GM19043 (cell line): ENCODE measurements at regions not wholly inside any gene's neighbourhood (a gene's known extent, or its start where the extent isn't known, plus 50 kb on each side); places are given as distances from the start of the nearest gene placed in this dataset.

Source experiments
- ATAC-seq: cut with Tn5 transposase; IDR thresholded peaks from one replicate; pipeline ENCODE4 v1.9.1; 2021; ENCODE audit warnings: low read depth; ENCODE audit not compliant: unreplicated experiment

DNA sequence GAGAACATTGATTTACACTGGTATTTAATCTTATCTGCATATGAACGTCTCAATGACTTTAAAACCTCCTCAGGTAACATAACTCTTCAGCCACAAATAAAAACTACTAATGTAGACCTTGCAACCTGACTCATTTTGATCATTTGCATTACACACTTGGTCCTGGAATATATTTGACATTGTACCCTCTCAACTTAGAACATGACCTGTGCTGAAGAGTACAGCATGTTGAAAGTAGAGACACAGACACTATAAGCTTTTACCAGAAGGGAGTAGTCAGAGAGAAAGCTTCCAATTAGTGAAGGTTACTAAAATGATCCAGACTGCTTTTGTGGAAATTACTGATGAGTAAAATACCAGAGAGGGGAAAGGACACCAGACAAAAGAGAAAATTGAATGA lies 390.6 kb upstream of the ANO3 start:
- no peak for ATAC-seq

DNA sequence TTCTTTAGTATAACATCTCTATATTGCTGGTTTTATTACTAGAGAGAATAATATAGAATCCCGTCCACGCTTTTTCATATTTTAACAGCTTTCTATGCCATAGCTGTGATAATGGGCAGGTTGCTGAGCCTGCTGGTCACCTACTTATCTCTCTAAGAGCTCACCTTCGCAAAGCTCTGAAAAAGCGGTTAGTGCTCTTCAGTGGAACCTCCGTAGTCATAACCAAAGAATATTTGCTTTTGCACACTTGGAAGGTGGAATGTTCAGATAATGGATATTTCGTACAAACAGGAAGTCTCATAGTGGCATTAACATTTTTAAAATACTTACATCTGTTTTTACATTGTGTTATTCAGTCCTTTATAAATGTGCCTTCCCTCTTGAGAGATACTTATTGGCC lies 388.9 kb upstream of the ANO3 start:
- no peak for ATAC-seq

DNA sequence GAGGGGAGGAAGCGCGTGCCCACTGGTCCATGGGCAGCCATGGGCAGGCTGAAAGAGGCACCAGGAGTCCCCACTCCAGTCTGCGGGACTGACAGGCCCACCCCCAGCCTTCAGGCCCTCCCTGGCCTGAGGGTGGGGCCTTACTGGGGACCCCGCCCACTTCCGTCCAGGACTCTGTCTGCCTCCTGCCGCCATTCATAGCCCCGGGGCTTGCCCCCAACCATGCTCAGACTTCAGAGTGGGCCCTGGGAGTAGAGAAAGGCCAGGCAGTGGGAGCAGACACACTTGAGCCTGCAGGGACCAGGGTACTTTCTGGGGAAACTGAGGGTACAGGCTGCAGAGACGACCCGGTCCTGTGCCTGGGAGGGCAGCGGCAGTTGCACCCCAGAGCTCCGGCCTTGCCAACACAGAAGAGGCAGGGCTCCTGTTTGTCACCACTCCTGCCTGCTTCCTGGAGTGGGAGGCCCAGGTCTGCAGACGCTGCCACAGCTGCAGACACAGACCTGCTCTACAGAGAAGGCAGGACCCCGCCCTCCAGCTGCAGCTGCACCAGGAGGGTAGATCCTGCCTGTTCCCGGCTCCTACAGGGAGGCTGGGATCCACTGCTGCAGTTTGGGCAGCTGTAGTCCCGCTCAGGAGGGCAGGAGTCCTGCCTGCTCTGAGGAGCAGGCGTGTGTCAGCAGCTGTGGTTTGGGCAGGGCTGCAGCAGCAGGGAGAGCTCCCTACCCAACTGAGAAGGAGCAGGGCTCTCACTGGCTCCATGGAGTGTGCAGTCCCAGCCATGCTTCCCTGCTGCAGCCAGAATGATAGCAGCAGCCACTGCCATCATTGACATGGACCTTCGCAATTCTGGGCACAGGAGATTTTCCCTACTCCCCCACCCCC lies 387.9 kb upstream of the ANO3 start:
- ATAC-seq: no peak

DNA sequence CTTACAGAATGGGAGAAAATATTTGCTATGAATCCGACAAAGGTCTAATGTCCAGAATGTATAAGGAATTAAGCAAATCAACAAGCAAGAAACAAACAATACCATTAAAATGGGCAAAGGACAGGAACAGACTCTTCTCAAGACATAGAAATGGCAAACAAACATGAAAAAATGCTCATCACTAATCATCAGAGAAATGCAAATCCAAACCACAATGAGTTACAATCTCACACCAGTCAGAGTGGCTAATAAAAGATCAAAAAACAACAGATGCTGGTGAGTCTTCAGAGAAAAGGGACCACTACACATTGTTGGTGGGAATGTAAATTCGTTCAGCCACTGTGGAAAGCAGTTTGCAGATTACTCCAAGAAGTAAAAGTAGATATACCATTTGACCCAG lies 382.0 kb upstream of the ANO3 start:
- no peak for ATAC-seq

DNA sequence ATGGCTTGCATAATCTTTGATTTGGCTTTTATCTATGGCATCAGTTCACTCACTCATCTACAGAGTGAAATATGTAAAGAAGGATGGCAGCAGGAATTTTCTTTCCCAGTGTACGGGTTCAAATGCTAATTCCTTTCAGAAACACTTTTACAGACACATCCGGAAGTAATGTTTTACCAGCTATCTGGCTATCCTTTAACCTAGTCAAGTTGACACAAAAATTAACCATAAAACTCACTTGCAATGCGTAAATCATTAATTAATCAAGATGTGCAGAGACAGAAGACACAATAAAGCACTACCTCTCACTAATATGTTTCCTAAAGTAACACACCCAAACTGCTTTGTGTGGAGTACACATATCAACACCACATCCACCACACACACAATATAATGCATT lies 378.9 kb upstream of the ANO3 start:
- no peak for ATAC-seq

GRCh38 chr11:25958045-25958444 lies 373.9 kb upstream of the ANO3 start:
- ATAC-seq: no peak

- ATAC-seq: no peak
Observed at GRCh38 chr11:25961539-25961938, 370.4 kb upstream of the ANO3 start.

DNA sequence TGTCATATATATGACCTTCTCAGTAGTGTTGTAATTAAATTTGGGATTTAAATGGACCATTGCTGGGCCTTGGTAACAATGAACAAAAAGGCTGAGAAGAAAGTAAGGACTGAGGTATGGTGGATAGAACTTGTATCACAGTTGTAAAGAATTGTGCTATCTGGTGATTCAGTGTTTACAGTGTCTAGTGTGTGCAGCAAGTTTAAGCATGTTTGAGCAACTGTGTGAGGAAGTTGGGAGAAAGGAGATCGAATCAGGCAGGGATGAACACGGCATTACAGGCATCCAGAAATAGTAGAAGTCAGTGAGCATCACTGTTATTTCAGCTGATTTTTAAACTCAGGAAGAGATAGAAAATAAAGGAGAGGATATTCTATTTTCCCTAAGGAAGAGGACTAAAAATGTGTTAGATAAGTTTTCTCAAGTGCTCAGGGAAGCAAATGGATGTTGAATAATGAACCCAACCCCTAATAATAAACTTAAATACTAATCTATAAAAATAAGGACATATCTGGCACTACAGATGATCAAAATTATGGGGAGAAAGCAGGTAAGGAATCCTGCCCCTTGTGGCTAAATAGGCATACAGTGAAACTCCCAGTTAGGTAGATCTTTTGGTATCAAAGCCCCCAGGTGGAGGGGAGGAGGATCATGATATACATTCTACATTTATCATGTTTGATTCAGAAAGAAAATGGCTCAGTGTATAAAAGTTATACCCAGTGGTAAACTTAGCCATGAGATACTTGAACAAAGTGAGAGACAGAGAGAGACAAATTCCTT lies 361.0 kb upstream of the ANO3 start:
- no peak for ATAC-seq

- ATAC-seq: no peak
Observed at GRCh38 chr11:25980091-25980490, 351.8 kb upstream of the ANO3 start.

GRCh38 chr11:25981998-25982397 lies 349.9 kb upstream of the ANO3 start:
- peak; percentile 96 for ATAC-seq

DNA sequence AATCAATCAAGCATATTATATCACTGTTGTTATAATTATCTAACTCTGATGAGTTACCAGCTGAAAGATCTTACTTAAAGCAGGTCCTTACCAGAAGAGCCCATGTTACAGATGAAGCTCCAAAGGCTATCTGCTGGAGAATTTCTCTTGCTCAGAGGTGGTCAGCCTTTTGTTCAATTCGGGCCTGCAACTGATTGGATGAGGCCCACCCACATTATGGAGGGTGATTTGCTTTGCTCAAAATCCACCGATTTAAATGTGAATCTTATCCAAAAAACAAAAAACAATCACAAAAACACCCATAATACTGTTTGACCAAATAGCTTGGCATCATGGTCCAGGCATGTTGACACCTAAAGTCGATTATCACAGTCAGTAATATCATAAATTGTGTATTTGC lies 348.6 kb upstream of the ANO3 start:
- ATAC-seq: no peak

- ATAC-seq: no peak
Observed at GRCh38 chr11:25988178-25988577, 343.8 kb upstream of the ANO3 start.

GRCh38 chr11:25990406-25990805 lies 341.5 kb upstream of the ANO3 start:
- ATAC-seq: no peak

- no peak for ATAC-seq
Observed at GRCh38 chr11:25991476-25991875, 340.5 kb upstream of the ANO3 start.

DNA sequence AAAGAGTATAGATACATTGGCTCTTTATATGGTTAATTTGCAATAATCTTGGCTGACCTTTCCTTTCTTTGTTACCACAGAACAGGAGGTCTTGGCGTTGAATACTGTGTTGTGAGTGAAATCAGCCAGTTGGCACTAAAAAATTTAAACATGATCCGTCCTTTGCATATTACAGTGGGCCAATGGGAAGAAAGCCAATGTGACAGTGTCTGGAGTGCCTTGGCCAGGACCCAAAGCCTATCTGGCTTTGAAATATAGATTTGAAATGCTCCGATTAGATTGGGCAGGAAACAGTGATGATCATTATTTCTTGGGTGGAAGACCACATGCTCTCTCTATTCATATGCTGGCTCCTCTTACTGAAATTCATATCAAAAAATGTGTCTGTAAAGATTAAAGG lies 339.6 kb upstream of the ANO3 start:
- ATAC-seq: no peak

GRCh38 chr11:25993016-25993415 lies 338.9 kb upstream of the ANO3 start:
- no peak for ATAC-seq

DNA sequence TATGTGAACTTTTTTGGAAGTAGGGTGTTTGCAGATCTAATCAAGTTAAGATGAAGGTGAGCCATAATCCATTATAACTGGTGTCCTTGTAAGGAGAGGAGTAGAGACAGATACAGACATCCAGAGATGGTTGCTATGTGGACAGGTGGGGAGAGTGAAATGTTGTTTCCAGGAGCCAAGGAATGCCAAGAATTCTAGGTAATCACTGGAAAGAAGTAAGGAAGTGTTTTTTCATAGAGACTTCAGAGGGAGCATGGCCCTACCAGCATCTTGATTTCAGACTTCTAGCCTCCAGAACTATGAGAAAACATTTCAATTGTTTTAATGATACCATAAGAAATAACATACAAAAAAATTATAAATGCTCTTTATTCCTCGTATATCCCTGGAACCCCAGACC lies 320.5 kb upstream of the ANO3 start:
- no peak for ATAC-seq

DNA sequence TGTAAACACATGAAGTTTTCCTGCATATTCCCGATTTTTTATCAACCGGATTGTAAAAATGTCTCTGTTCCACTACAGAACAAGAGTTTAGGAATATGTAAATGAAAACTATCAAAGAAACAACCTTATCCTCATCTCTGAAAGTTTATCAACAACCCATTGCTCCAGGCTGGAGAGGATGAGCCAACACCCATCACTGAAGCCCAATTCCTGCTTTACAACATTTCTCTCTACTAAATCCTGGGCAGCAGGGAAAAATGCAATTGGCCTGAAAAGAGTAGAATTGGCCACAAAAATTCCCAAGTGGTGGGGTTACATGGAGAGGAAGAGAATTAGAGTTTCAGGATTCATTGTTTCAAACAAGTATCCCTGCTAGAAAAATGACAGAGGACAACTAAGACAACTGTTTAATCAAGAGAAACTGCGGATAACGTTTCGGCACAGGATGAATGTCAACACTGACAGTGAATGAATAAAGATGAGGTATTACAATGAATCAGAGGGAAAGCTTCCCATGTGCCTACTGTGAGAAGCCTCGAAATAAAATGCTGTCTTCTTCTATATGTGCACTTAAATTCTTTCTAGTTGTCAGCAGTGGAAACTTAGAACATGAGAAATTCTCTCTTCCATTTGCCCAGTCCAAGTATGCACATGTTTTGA lies 317.3 kb upstream of the ANO3 start:
- ATAC-seq: no peak

- no peak for ATAC-seq
Observed at GRCh38 chr11:26017322-26017860, 314.5 kb upstream of the ANO3 start.

DNA sequence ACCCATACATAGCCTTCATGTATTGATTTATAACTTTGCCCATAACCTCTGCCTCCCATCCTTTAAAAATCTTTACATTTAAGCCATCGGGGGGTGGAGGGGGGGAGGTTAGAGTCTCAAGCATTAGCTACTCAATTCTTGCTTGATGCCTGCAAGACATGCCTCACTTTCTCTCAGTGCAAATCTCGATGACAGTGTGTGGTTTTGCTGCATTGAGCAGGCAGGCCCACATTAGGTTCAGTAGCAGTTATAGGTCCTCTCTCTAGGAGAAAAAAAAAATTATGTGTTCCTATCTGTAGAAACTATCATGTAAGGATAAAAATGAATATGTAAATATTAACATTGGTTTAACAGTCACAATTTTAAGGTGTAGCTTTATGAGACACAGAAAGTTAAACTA lies 314.0 kb upstream of the ANO3 start:
- no peak for ATAC-seq

- ATAC-seq: no peak
Observed at GRCh38 chr11:26018336-26018735, 313.6 kb upstream of the ANO3 start.
